ENCODE measurements at regions not wholly inside any gene's neighbourhood (a gene's known extent, or its start where the extent isn't known, plus 50 kb on each side); places are given as distances from the start of the nearest gene placed in this dataset.

- no peak for TF ChIP-seq REST (tag by site-specific recombination; IDR thresholded peaks at IDR 0.05)
- TF ChIP-seq SALL2 (tag by site-specific recombination; IDR thresholded peaks at IDR 0.05; ENCODE audit: borderline replicate concordance): no peak
- TF ChIP-seq, protein P1, sequence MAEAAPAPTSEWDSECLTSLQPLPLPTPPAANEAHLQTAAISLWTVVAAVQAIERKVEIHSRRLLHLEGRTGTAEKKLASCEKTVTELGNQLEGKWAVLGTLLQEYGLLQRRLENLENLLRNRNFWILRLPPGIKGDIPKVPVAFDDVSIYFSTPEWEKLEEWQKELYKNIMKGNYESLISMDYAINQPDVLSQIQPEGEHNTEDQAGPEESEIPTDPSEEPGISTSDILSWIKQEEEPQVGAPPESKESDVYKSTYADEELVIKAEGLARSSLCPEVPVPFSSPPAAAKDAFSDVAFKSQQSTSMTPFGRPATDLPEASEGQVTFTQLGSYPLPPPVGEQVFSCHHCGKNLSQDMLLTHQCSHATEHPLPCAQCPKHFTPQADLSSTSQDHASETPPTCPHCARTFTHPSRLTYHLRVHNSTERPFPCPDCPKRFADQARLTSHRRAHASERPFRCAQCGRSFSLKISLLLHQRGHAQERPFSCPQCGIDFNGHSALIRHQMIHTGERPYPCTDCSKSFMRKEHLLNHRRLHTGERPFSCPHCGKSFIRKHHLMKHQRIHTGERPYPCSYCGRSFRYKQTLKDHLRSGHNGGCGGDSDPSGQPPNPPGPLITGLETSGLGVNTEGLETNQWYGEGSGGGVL (tag by site-specific recombination; IDR thresholded peaks at IDR 0.05): no peak
Measured at GRCh38 chr9:108546215-108546614, 309.6 kb downstream of the ACTL7B start (continued).

GRCh38 chr9:108545436-108545835 lies 310.4 kb downstream of the ACTL7B start:
- Histone ChIP-seq H3K36me3 (ENCODE audit: control insufficient read depth in 2 of 2, insufficient read depth in 1 of 2, low read length in 2 of 2) (no peaks in the 10 kb centered on the region), H3K4me1 (ENCODE audit: control insufficient read depth, insufficient read depth, low read length) (no peaks in the 10 kb centered on the region), H3K4me3 (ENCODE audit: low read depth, low read length) (no peak overlapping the region), H3K27ac (ENCODE audit: extremely low read depth, low read depth, low read length) (no peak overlapping the region), H3K9me3 (ENCODE audit: control insufficient read depth, insufficient read depth, low read depth, low read length) (no peaks in the 10 kb centered on the region)
- CTCF ChIA-PET: interaction anchor here (0.8 to 3.4 kb wide), 2 partner anchors 8 to 20 kb away, joined by 3 to 11 read pairs; no protein-coding TSS in a partner anchor
- POLR2A ChIA-PET: no interaction called here
- TF ChIP-seq ZNF350 (tag by site-specific recombination; IDR thresholded peaks at IDR 0.05): no peak
- TF ChIP-seq ZNF629 (tag by site-specific recombination; IDR thresholded peaks at IDR 0.05): no peak
- TF ChIP-seq ZNF544 (tag by site-specific recombination; IDR thresholded peaks at IDR 0.05): no peak
- TF ChIP-seq, protein P2, sequence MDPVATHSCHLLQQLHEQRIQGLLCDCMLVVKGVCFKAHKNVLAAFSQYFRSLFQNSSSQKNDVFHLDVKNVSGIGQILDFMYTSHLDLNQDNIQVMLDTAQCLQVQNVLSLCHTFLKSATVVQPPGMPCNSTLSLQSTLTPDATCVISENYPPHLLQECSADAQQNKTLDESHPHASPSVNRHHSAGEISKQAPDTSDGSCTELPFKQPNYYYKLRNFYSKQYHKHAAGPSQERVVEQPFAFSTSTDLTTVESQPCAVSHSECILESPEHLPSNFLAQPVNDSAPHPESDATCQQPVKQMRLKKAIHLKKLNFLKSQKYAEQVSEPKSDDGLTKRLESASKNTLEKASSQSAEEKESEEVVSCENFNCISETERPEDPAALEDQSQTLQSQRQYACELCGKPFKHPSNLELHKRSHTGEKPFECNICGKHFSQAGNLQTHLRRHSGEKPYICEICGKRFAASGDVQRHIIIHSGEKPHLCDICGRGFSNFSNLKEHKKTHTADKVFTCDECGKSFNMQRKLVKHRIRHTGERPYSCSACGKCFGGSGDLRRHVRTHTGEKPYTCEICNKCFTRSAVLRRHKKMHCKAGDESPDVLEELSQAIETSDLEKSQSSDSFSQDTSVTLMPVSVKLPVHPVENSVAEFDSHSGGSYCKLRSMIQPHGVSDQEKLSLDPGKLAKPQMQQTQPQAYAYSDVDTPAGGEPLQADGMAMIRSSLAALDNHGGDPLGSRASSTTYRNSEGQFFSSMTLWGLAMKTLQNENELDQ (tag by site-specific recombination; IDR thresholded peaks at IDR 0.05; ENCODE audit: low read depth): no peak
- no peak for TF ChIP-seq ZNF843 (tag by site-specific recombination; IDR thresholded peaks at IDR 0.05)
- no peak for TF ChIP-seq ZNF148 (tag by site-specific recombination; IDR thresholded peaks at IDR 0.05; ENCODE audit: borderline replicate concordance)
- no peak for TF ChIP-seq ZNF404 (tag by site-specific recombination; IDR thresholded peaks at IDR 0.05)
- TF ChIP-seq ZNF704 (tag by site-specific recombination; IDR thresholded peaks at IDR 0.05): no peak
- no peak for TF ChIP-seq GLIS2 (tag by site-specific recombination; IDR thresholded peaks at IDR 0.05)
- TF ChIP-seq ZNF311 (tag by site-specific recombination; IDR thresholded peaks at IDR 0.05; ENCODE audit: borderline replicate concordance): no peak
- no peak for TF ChIP-seq ZNF561 (tag by site-specific recombination; IDR thresholded peaks at IDR 0.05; ENCODE audit: borderline replicate concordance)
- no peak for TF ChIP-seq ZNF274 (IDR thresholded peaks at IDR 0.05; ENCODE audit: low read length)
- no peak for TF ChIP-seq ZNF274 (tag by site-specific recombination; IDR thresholded peaks at IDR 0.05; ENCODE audit: borderline replicate concordance)
- no peak for TF ChIP-seq ZBTB20 (tag by site-specific recombination; IDR thresholded peaks at IDR 0.05)
- TF ChIP-seq SCRT1 (tag by site-specific recombination; IDR thresholded peaks at IDR 0.05; ENCODE audit: borderline replicate concordance): no peak
- TF ChIP-seq ZNF621 (tag by site-specific recombination; IDR thresholded peaks at IDR 0.05): no peak
- no peak for TF ChIP-seq ZNF121 (tag by site-specific recombination; IDR thresholded peaks at IDR 0.05)
- no peak for TF ChIP-seq ZNF146 (tag by site-specific recombination; IDR thresholded peaks at IDR 0.05)
- TF ChIP-seq ZNF501 (tag by site-specific recombination; IDR thresholded peaks at IDR 0.05): no peak
- no peak for TF ChIP-seq ZNF623 (tag by site-specific recombination; IDR thresholded peaks at IDR 0.05)
- TF ChIP-seq, protein P3, sequence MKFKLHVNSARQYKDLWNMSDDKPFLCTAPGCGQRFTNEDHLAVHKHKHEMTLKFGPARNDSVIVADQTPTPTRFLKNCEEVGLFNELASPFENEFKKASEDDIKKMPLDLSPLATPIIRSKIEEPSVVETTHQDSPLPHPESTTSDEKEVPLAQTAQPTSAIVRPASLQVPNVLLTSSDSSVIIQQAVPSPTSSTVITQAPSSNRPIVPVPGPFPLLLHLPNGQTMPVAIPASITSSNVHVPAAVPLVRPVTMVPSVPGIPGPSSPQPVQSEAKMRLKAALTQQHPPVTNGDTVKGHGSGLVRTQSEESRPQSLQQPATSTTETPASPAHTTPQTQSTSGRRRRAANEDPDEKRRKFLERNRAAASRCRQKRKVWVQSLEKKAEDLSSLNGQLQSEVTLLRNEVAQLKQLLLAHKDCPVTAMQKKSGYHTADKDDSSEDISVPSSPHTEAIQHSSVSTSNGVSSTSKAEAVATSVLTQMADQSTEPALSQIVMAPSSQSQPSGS (tag by site-specific recombination; IDR thresholded peaks at IDR 0.05; ENCODE audit: low read depth): no peak
